Liver (tissue), 8 donors: ENCODE measurements at regions not wholly inside any gene's neighbourhood (a gene's known extent, or its start where the extent isn't known, plus 50 kb on each side); places are given as distances from the start of the nearest gene placed in this dataset.

Experiments
- DNase-seq: peaks from one replicate; pipeline ENCODE4 v3.0.0-alpha.2; 2017; ENCODE audit warnings: low spot score
- H3K27ac ChIP-seq, 2 donors: one replicate each; pipeline ENCODE4 v1.7.0; 2013; ENCODE audit warnings: inconsistent platforms in 2 of 2, low read length in 2 of 2, control low read depth in 1 of 2, low read depth in 1 of 2, mild to moderate bottlenecking in 1 of 2
- H3K27me3 ChIP-seq, 4 donors: one replicate each; pipeline versions ENCODE4 v1.6.1 to v1.7.0; 2013; ENCODE audit warnings: low read length in 3 of 4, inconsistent platforms in 1 of 4, mild to moderate bottlenecking in 1 of 4, moderate library complexity in 1 of 4; ENCODE audit not compliant: control insufficient read depth in 4 of 4, insufficient read depth in 4 of 4
- H3K36me3 ChIP-seq, 4 donors: one replicate each; pipeline versions ENCODE4 v1.6.1 to v1.7.0; 2013; ENCODE audit warnings: low read length in 3 of 4, mild to moderate bottlenecking in 3 of 4, low read depth in 1 of 4, moderate library complexity in 1 of 4; ENCODE audit not compliant: control insufficient read depth in 4 of 4, insufficient read depth in 3 of 4
- H3K4me1 ChIP-seq, 4 donors: one replicate each; pipeline versions ENCODE4 v1.6.1 to v1.7.0; 2013; ENCODE audit warnings: low read length in 3 of 4, mild to moderate bottlenecking in 3 of 4, moderate library complexity in 1 of 4; ENCODE audit not compliant: control insufficient read depth in 4 of 4, insufficient read depth in 4 of 4
- H3K4me3 ChIP-seq, 3 donors: one replicate each; pipeline versions ENCODE4 v1.6.1 to v1.7.0; 2013; ENCODE audit warnings: low read length in 3 of 3, control low read depth in 1 of 3, low read depth in 1 of 3, mild to moderate bottlenecking in 1 of 3
- H3K9ac ChIP-seq, 2 donors: one replicate each; pipeline ENCODE4 v1.7.0; 2013; ENCODE audit warnings: low read length in 2 of 2, mild to moderate bottlenecking in 2 of 2, moderate library complexity in 2 of 2, control low read depth in 1 of 2, low read depth in 1 of 2
- H3K9me3 ChIP-seq, 4 donors: one replicate each; pipeline versions ENCODE4 v1.6.1 to v1.7.0; 2013; ENCODE audit warnings: low read length in 3 of 4; ENCODE audit not compliant: control insufficient read depth in 4 of 4
- CTCF ChIP-seq: fragments of 150-350 bp; IDR thresholded peaks from 2 replicates; pipeline ENCODE4 v1.5.1; 2017; ENCODE audit warnings: improper control_type of control experiment, low read depth, low read length; ENCODE audit not compliant: missing input control
- FOXA1 ChIP-seq: IDR thresholded peaks from 2 replicates; pipeline ENCODE4 v1.6.1; 2016; ENCODE audit warnings: antibody characterized with exemption
- FOXA2 ChIP-seq: IDR thresholded peaks from 2 replicates; pipeline ENCODE4 v1.6.1; 2016; ENCODE audit warnings: antibody characterized with exemption
- GABPA ChIP-seq, 2 donors: IDR thresholded peaks in 1 of 2; conservative IDR thresholded peaks in 1 of 2; 2 replicates each; pipeline ENCODE4 v1.6.1; 2016; ENCODE audit warnings: antibody characterized with exemption in 2 of 2, mild to moderate bottlenecking in 1 of 2, moderate library complexity in 1 of 2
- HNF4A ChIP-seq, 2 donors: conservative IDR thresholded peaks; 2 replicates each; pipeline ENCODE4 v1.6.1; 2016; ENCODE audit warnings: antibody characterized with exemption in 2 of 2, mild to moderate bottlenecking in 2 of 2
- HNF4G ChIP-seq: IDR thresholded peaks from 2 replicates; pipeline ENCODE4 v1.6.1; 2016; ENCODE audit warnings: antibody characterized with exemption
- JUND ChIP-seq, 2 donors: IDR thresholded peaks; 2 replicates each; pipeline ENCODE4 v1.6.1; 2016; ENCODE audit warnings: antibody characterized with exemption in 2 of 2
- MAX ChIP-seq: IDR thresholded peaks from 2 replicates; pipeline ENCODE4 v1.6.1; 2016; ENCODE audit warnings: antibody characterized with exemption
- NR2F2 ChIP-seq: IDR thresholded peaks from 2 replicates; pipeline ENCODE4 v1.6.1; 2016; ENCODE audit warnings: antibody characterized with exemption
- REST ChIP-seq: IDR thresholded peaks from 2 replicates; pipeline ENCODE4 v1.6.1; 2016; ENCODE audit warnings: antibody characterized with exemption, mild to moderate bottlenecking
- RXRA ChIP-seq, 2 donors: IDR thresholded peaks; 2 replicates each; pipeline ENCODE4 v1.6.1; 2017 to 2018; ENCODE audit warnings: antibody characterized with exemption in 2 of 2, mild to moderate bottlenecking in 1 of 2
- SP1 ChIP-seq: IDR thresholded peaks from 2 replicates; pipeline ENCODE4 v1.6.1; 2018; ENCODE audit warnings: antibody characterized with exemption, mild to moderate bottlenecking
- TAF1 ChIP-seq: conservative IDR thresholded peaks from 2 replicates; pipeline ENCODE4 v1.6.1; 2016; ENCODE audit warnings: antibody characterized with exemption, mild to moderate bottlenecking
- ZBTB33 ChIP-seq: IDR thresholded peaks from 2 replicates; pipeline ENCODE4 v1.6.1; 2016; ENCODE audit warnings: antibody characterized with exemption
- WGBS: extraction: QIAGEN DNeasy Blood & Tissue Kit; methylation state at CpG from one replicate; pipeline ENCODE4 v1.1.7; 2013; 5-methylcytosine and 5-hydroxymethylcytosine counted together
- donor health status: healthy.
- donor health status: healthy.
- donor health status: healthy.
- donor health status: healthy.
- donor health status: healthy.

GRCh38 chr2:80854831-80855230, 550.3 kb upstream of the LRRTM1 start (continued):
- TF ChIP-seq FOXA1 (no peak), TAF1 (no peak), HNF4G (no peak), GABPA (IDR thresholded peaks at IDR 0.05 in 1 of 2, conservative IDR thresholded peaks at IDR 0.05 in 1 of 2) (no peak)

GRCh38 chr2:80852808-80853139, 548.2 kb upstream of the LRRTM1 start:
- 45% methylated on average over 2 of the region's 2 CpGs for WGBS
- no peak overlapping the region for H3K9ac ChIP-seq
- TF ChIP-seq JUND (IDR thresholded peaks at IDR 0.05), result no peak
- TF ChIP-seq FOXA2, result no peak
- no peak for TF ChIP-seq HNF4A (conservative IDR thresholded peaks at IDR 0.05)
- TF ChIP-seq FOXA1, result no peak
- no peak for TF ChIP-seq SP1
- no peak for TF ChIP-seq CTCF

GRCh38 chr2:80852079-80852807, 547.7 kb upstream of the LRRTM1 start:
- Histone ChIP-seq H3K27me3 (no peaks in the 10 kb centered on the region), H3K27ac (no peak overlapping the region), H3K4me3 (no peak overlapping the region), H3K4me1 (no peaks in the 10 kb centered on the region), H3K36me3 (no peaks in the 10 kb centered on the region), H3K9me3 (no peaks in the 10 kb centered on the region), H3K9ac (no peak overlapping the region)
- TF ChIP-seq MAX (no peak), JUND (IDR thresholded peaks at IDR 0.05) (no peak), HNF4G (no peak), CTCF (no peak), RXRA (IDR thresholded peaks at IDR 0.05) (no peak), GABPA (IDR thresholded peaks at IDR 0.05 in 1 of 2, conservative IDR thresholded peaks at IDR 0.05 in 1 of 2) (no peak), FOXA1 (no peak), TAF1 (no peak), REST (no peak), FOXA2 (no peak), SP1 (no peak), ZBTB33 (no peak), NR2F2 (no peak)
- DNase-seq, result no peak
- 67% methylated on average over 4 of the region's 4 CpGs for WGBS

More at GRCh38 chr2:80852808-80853139, 548.2 kb upstream of the LRRTM1 start:
- H3K4me3 ChIP-seq, result no peak overlapping the region
- H3K4me1 ChIP-seq, result no peaks in the 10 kb centered on the region
- DNase-seq, result no peak
- H3K27me3 ChIP-seq, result no peaks in the 10 kb centered on the region
- H3K36me3 ChIP-seq, result no peaks in the 10 kb centered on the region
- no peak overlapping the region for H3K27ac ChIP-seq
- no peaks in the 10 kb centered on the region for H3K9me3 ChIP-seq
